IMR-90 (cell line): ENCODE measurements at regions not wholly inside any gene's neighbourhood (a gene's known extent, or its start where the extent isn't known, plus 50 kb on each side); places are given as distances from the start of the nearest gene placed in this dataset.

ENCODE experiments used
- ATAC-seq: fragments of 200-7000 bp; cut with Tn5 transposase; 2 replicates; pipeline ENCODE4 v1.9.1; 2020; ENCODE audit warnings: low read depth, mild to moderate bottlenecking, moderate library complexity
- BruUV-seq: library from RNA; stranded (reverse); fragments of 400-500 nt; replicated peaks from 2 replicates; lab custom pipeline; 2021; lab: Mats Ljungman, UMichigan
- CTCF ChIA-PET: fragments of 300-600 bp; formaldehyde crosslinking; extraction: SDS; loops from one replicate; lab custom pipeline; 2021; ENCODE audit warnings: antibody characterized with exemption; lab: Yijun Ruan, JAX
- POLR2A ChIA-PET: fragments of 300-600 bp; sonication (Branson Sonifier 250); formaldehyde crosslinking; loops from one replicate; lab custom pipeline; 2022; ENCODE audit warnings: antibody characterized with exemption; ENCODE audit not compliant: unreplicated experiment; lab: Charles Lee
- DNase-seq: peaks from one replicate; pipeline ENCODE4 v3.0.0; 2013
- H2AFZ ChIP-seq: replicated peaks from 2 replicates; pipeline ENCODE3; 2013; ENCODE audit warnings: low read length, mild to moderate bottlenecking; ENCODE audit not compliant: poor library complexity
- H2AK5ac ChIP-seq: 2 replicates; pipeline ENCODE4 v1.6.1; 2013; ENCODE audit warnings: low read depth, low read length, inconsistent platforms
- H2AK9ac ChIP-seq: replicated peaks from 2 replicates; pipeline ENCODE3; 2013; ENCODE audit warnings: mild to moderate bottlenecking, low read depth, low read length, moderate library complexity; ENCODE audit not compliant: poor library complexity
- H2BK120ac ChIP-seq: 2 replicates; pipeline ENCODE4 v1.6.1; 2013; ENCODE audit warnings: low read depth, low read length, inconsistent platforms
- H2BK15ac ChIP-seq: 3 replicates; pipeline ENCODE4 v1.6.1; 2013; ENCODE audit warnings: low read depth, low read length, inconsistent platforms
- H2BK20ac ChIP-seq: 2 replicates; pipeline ENCODE4 v1.6.1; 2013; ENCODE audit warnings: low read depth, mild to moderate bottlenecking, inconsistent platforms, low read length, moderate library complexity
- H2BK5ac ChIP-seq: 2 replicates; pipeline ENCODE4 v1.6.1; 2013; ENCODE audit warnings: mild to moderate bottlenecking, low read depth, low read length, inconsistent platforms; ENCODE audit not compliant: poor library complexity, severe bottlenecking
- H3K14ac ChIP-seq: replicated peaks from 2 replicates; pipeline ENCODE4 v1.6.1; 2013; ENCODE audit warnings: low read depth, low read length, inconsistent platforms
- H3K18ac ChIP-seq: 2 replicates; pipeline ENCODE4 v1.6.1; 2013; ENCODE audit warnings: low read depth, low read length, control low read depth
- H3K23ac ChIP-seq: 2 replicates; pipeline ENCODE4 v1.6.1; 2013; ENCODE audit warnings: low read depth, low read length, inconsistent platforms
- H3K27ac ChIP-seq: 2 replicates; pipeline ENCODE4 v1.5.1; 2013; ENCODE audit warnings: mild to moderate bottlenecking, control low read depth, low read length; ENCODE audit not compliant: insufficient read depth
- H3K27me3 ChIP-seq: 2 replicates; pipeline ENCODE4 v1.6.1; 2013; ENCODE audit warnings: low read length; ENCODE audit not compliant: control insufficient read depth, insufficient read depth
- H3K36me3 ChIP-seq: 2 replicates; pipeline ENCODE4 v1.6.1; 2013; ENCODE audit warnings: low read length, mixed read lengths; ENCODE audit not compliant: control insufficient read depth, insufficient read depth
- H3K4ac ChIP-seq: 2 replicates; pipeline ENCODE4 v1.6.1; 2013; ENCODE audit warnings: low read depth, low read length, inconsistent platforms
- H3K4me1 ChIP-seq: 2 replicates; pipeline ENCODE4 v1.6.1; 2013; ENCODE audit warnings: low read length, mixed read lengths; ENCODE audit not compliant: control insufficient read depth, insufficient read depth
- H3K4me2 ChIP-seq: 2 replicates; pipeline ENCODE4 v1.6.1; 2013; ENCODE audit warnings: low read depth, mild to moderate bottlenecking, control low read depth, low read length, moderate library complexity
- H3K4me3 ChIP-seq: 2 replicates; pipeline ENCODE4 v1.5.1; 2013; ENCODE audit warnings: low read depth, mild to moderate bottlenecking, control low read depth, low read length, moderate library complexity; ENCODE audit not compliant: insufficient read depth
- H3K56ac ChIP-seq: 2 replicates; pipeline ENCODE4 v1.6.1; 2013; ENCODE audit warnings: low read length, inconsistent platforms; ENCODE audit not compliant: insufficient read depth; ENCODE audit errors: extremely low read depth
- H3K79me1 ChIP-seq, 2 experiments: 2 replicates each; pipeline ENCODE4 v1.6.1; 2013; ENCODE audit warnings: low read length in 2 of 2, inconsistent platforms in 1 of 2, low read depth in 1 of 2
- H3K9ac ChIP-seq: 2 replicates; pipeline ENCODE4 v1.6.1; 2013; ENCODE audit warnings: low read depth, low read length, control low read depth
- H3K9me1 ChIP-seq: 2 replicates; pipeline ENCODE4 v1.6.1; 2013; ENCODE audit warnings: low read length, inconsistent platforms; ENCODE audit not compliant: insufficient read depth
- H3K9me3 ChIP-seq: 2 replicates; pipeline ENCODE4 v1.6.1; 2013; ENCODE audit warnings: low read length; ENCODE audit not compliant: control insufficient read depth, insufficient read depth
- H4K20me1 ChIP-seq: 2 replicates; pipeline ENCODE4 v1.6.1; 2013; ENCODE audit warnings: low read length, inconsistent platforms; ENCODE audit not compliant: insufficient read depth
- H4K5ac ChIP-seq: 2 replicates; pipeline ENCODE4 v1.6.1; 2013; ENCODE audit warnings: mild to moderate bottlenecking, low read depth, low read length, control low read depth
- H4K8ac ChIP-seq, 2 experiments: 2 replicates each; pipeline ENCODE4 v1.6.1; 2013; ENCODE audit warnings: low read depth in 2 of 2, low read length in 2 of 2, control low read depth in 1 of 2, inconsistent platforms in 1 of 2
- H4K91ac ChIP-seq: 2 replicates; pipeline ENCODE4 v1.6.1; 2013; ENCODE audit warnings: low read depth, low read length, inconsistent platforms; ENCODE audit not compliant: insufficient read depth
- CEBPB ChIP-seq: IDR thresholded peaks from 2 replicates; pipeline ENCODE4 v1.6.1; 2012; ENCODE audit warnings: low read depth, low read length, improper control_type of control experiment
- CTCF ChIP-seq: conservative IDR thresholded peaks from 2 replicates; pipeline ENCODE4 v1.5.1; 2012; ENCODE audit warnings: mild to moderate bottlenecking, low read depth, low read length, improper control_type of control experiment
- MAZ ChIP-seq: IDR thresholded peaks from 2 replicates; pipeline ENCODE4 v1.6.1; 2012; ENCODE audit warnings: low read depth, mild to moderate bottlenecking, low read length, improper control_type of control experiment, moderate library complexity, borderline replicate concordance
- RAD21 ChIP-seq: IDR thresholded peaks from 2 replicates; pipeline ENCODE4 v1.6.1; 2012; ENCODE audit warnings: low read length, improper control_type of control experiment
- WGBS, 2 experiments: methylation state at CpG; one replicate each; pipeline versions ENCODE4 v1.1.5 to v1.1.7; 2013; ENCODE audit warnings: missing lambda C conversion rate in 2 of 2; ENCODE audit not compliant: insufficient read length in 1 of 2; ENCODE audit errors: extremely low coverage in 2 of 2; 5-methylcytosine and 5-hydroxymethylcytosine counted together
- dilution Hi-C: fragments of 300-500 bp; cut with HindIII; formaldehyde crosslinking; loops from one replicate; pipeline ENCODE4 v1.14.3; 2018; ENCODE audit warnings: low sequenced_read_pairs; ENCODE audit not compliant: unreplicated experiment
- in situ Hi-C: fragments of 300-500 bp; cut with MboI; formaldehyde crosslinking; loops from 3 replicates; pipeline ENCODE4 v1.14.3; 2019; ENCODE audit warnings: low sequenced_read_pairs, inconsistent platforms, mixed read lengths
- intact Hi-C: fragments of 100-400 bp; cut with micrococcal nuclease; formaldehyde crosslinking; loops from 2 replicates; pipeline ENCODE4 v1.10.0; 2022
- TF ChIP-seq, protein P1 (sequence below): fragments of 150-350 bp; IDR thresholded peaks from 2 replicates; pipeline ENCODE4 v1.6.1; 2017; ENCODE audit warnings: mild to moderate bottlenecking, antibody characterized with exemption, low read length, low read depth

DNA sequence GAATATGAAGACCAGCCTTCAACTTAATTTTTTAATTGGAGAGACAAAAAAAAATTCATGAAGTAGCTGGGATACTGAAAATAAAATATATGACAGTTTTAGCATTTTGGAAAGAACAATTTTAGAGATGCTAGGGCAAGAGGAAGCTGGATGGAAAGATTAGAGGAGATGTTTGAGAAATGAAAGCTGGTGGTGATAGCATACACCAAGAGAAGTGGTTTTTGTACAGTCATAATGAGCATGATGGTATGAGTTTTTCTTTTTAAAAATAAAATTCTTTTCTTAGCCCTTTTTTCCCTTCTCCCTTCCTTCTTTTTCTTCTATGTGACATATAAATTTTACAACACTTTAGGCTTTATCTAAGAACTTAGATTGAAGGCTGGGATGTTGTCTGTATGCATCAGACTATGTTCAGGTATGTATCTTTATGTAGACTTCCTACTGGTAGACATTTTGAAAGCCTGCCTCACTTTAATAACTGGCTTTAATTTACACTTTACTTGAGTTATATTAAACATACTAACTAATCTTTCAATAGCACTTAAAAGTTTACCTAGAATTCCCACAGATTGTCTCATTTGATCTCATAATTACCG lies 522.5 kb downstream of the TLE4 start:
- Histone ChIP-seq H4K20me1 (no peaks in the 10 kb centered on the region), H3K9me1 (no peaks in the 10 kb centered on the region), H3K4me3 (no peak overlapping the region), H2AK9ac (no peak overlapping the region), H3K4me1 (no peaks in the 10 kb centered on the region), H4K8ac (no peak overlapping the region), H2AK5ac (no peak overlapping the region), H2BK20ac (no peak overlapping the region), H2BK5ac (no peak overlapping the region), H3K27me3 (0 out of 2 replicates have a peak, but pooled peaks cover 2% of the 10 kb centered on the region), H3K18ac (no peak overlapping the region), H2BK120ac (no peak overlapping the region), H4K5ac (no peak overlapping the region), H3K23ac (no peak overlapping the region), H3K36me3 (no peaks in the 10 kb centered on the region), H2BK15ac (no peak overlapping the region), H2AFZ (no peak overlapping the region), H3K14ac (no peak overlapping the region), H3K27ac (no peak overlapping the region), H3K4ac (no peak overlapping the region), H3K9ac (no peak overlapping the region), H3K56ac (no peak overlapping the region), H3K4me2 (no peak overlapping the region), H3K79me1 (no peaks in the 10 kb centered on the region), H3K9me3 (no peaks in the 10 kb centered on the region), H4K91ac (no peak overlapping the region)
- BruUV-seq = no TSS peak
- POLR2A ChIA-PET = no interaction called here
- dilution Hi-C loops = no loop called here
- DNase-seq (no peak), ATAC-seq (no peak)
- intact Hi-C loops = no loop called here
- no peak for TF ChIP-seq RAD21
- no peak for TF ChIP-seq CTCF
- TF ChIP-seq, protein P1, sequence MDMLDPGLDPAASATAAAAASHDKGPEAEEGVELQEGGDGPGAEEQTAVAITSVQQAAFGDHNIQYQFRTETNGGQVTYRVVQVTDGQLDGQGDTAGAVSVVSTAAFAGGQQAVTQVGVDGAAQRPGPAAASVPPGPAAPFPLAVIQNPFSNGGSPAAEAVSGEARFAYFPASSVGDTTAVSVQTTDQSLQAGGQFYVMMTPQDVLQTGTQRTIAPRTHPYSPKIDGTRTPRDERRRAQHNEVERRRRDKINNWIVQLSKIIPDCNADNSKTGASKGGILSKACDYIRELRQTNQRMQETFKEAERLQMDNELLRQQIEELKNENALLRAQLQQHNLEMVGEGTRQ = no peak
- no peak for TF ChIP-seq CEBPB
- TF ChIP-seq MAZ = no peak
- in situ Hi-C loops = no loop called here
- CTCF ChIA-PET = no interaction called here
- WGBS, 2 experiments = no CpG with 5 or more reads among the region's 1 CpG
